ENCODE measurements at regions not wholly inside any gene's neighbourhood (a gene's known extent, or its start where the extent isn't known, plus 50 kb on each side); places are given as distances from the start of the nearest gene placed in this dataset.
A peak's percentile ranks its signal among the peaks of the same experiment; 100 is the strongest.
"Not testable (repeated sequence)": the region's sequence is repeated elsewhere in the genome, so short reads cannot be mapped to it uniquely, and the experiment has no call there.

DNA sequence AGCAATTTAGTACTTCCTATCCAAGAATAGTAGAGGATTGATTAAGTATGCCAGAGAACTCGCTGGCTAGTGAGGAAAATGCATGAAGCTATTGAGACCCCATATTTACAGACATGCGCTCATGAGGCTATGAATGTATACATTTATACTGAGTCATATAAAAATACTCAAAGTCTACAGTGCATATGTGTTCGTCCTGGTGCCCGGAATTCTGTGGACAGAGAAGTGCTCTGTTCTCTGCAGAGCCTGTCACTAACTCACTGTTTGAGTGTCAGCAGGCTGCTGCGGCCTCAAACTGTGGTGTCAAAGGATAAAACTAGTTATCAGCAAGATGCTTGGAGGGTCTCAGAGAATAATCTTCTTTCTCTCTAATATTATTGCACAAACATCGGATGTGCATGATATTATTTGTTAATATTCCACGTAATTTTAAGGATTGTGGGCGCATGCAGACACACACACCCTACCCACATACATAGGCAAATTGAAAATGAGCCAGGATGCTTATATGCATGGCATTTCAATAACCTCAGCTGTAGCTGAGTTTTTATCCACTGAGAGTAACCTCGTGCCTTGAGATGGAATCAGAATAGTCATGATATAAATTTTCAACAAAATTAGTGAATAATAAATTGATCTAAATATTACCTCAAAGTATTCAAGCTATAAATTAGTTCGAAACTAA is 50.0 kb upstream of the TSC22D2 start:
- DNase-seq (ENCODE audit: low read depth): no peak

- no peak for DNase-seq (ENCODE audit: low read depth)
These were observed 51.0 kb upstream of the TSC22D2 start for GRCh38 chr3:150357140-150357539.

- DNase-seq (ENCODE audit: low read depth): no peak
These were observed 52.5 kb upstream of the TSC22D2 start for GRCh38 chr3:150355574-150355973.

DNA sequence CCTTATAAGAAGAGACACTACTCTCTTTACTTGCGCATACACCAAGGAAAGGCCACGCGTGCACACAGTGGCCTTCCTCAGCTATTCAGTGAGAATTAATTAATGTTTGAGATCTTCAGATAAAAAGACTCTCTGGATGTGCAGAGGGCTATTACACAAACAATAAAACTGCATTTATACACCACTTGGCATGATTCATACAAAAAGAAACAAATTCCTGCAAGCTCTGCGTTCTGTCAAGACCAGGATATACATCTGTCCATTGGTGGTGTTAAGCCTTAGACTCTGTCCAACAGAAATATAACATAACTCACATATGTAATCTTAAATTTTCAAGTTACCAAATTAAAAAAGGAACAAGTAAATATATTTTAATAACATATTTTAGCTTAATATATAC is 55.2 kb upstream of the TSC22D2 start:
- DNase-seq (ENCODE audit: low read depth): no peak

- DNase-seq (ENCODE audit: low read depth): no peak
These were observed 56.7 kb upstream of the TSC22D2 start for GRCh38 chr3:150351398-150351797.

DNA sequence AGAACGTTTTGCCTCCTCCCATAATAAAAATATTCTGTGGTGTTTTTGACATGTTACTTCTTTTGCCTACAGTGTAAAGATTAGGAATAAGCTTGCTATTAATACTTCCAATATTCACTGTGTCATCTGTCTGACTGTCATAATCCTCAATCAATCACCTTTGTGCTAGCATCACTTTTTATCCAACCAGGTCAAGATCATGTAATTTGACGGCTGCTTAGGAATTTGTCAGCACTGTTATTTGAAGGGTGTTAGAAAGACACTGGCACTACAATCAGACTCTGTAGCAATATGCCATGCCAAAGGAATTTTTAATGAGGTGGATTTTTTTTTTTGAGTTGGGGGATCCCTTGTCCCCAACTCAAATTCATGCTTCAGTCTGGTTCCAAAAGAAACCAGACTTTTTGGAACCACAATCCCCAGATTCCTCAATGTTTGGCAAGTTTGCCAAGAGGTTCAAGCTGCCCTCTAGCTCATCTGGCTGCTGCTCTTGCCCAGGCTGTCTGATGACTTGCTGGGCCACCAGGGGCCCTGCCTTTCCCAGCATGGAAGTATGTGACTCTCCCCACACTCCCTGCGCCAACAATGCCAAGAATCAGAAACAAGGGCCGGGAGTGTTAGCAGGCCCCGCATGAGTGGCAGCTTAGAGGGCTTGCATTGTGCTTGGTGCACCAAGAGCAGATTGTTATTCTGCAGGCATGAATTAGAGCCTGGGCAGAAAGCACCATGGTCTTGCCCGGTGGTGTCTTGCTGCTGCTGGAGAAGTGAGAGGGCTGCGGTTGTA is 58.6 kb upstream of the TSC22D2 start:
- DNase-seq (ENCODE audit: low read depth): peak; percentile 92

GRCh38 chr3:150348500-150348899 is 59.6 kb upstream of the TSC22D2 start:
- peak; percentile 92 for DNase-seq (ENCODE audit: low read depth)

GRCh38 chr3:150346981-150347863 is 60.9 kb upstream of the TSC22D2 start:
- DNase-seq (ENCODE audit: low read depth): peak; percentile 29

DNA sequence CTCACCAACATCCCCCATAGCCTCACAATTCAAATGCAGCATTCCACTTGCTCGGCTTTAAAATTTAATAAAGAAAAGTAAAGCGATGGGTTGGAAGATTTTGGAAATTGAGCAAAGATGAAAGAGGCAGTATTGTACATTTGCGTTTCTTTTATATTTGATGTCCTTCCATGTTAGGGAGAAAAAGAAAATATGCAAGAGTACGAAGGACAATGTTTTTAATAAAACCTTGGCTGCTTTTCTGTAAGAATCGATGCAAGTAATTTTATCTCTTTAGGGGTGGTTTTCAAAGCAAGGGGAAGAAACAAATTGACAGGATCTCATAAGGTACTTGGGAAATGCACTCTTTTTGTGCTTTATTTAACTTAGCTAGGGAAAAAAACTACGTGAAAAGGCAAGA is 61.8 kb upstream of the TSC22D2 start:
- no peak for DNase-seq (ENCODE audit: low read depth)

DNA sequence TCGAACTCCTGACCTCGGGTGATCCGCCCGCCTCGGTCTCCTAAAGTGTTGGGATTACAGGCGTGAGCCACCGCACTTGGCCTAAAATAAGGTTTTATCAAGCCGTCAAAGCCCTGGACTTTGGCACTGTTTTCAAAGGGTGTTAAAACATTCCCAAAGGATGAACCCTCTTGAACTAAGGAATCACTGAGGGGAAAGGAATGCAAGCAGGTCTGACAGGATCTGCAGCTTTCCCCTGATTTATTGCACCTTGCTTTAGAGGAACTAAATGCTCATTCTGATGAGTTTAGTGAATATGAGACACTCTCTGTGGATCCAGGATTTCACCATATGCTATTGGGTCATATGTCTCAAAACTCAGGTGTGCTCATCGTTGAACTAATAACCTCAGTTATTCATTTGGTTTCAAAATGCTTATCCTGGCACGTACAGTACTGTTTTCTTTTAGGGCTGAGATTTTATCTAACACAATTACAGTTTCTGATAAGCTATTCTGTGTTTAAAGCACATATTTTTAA is 63.0 kb upstream of the TSC22D2 start:
- no peak for DNase-seq (ENCODE audit: low read depth)

DNA sequence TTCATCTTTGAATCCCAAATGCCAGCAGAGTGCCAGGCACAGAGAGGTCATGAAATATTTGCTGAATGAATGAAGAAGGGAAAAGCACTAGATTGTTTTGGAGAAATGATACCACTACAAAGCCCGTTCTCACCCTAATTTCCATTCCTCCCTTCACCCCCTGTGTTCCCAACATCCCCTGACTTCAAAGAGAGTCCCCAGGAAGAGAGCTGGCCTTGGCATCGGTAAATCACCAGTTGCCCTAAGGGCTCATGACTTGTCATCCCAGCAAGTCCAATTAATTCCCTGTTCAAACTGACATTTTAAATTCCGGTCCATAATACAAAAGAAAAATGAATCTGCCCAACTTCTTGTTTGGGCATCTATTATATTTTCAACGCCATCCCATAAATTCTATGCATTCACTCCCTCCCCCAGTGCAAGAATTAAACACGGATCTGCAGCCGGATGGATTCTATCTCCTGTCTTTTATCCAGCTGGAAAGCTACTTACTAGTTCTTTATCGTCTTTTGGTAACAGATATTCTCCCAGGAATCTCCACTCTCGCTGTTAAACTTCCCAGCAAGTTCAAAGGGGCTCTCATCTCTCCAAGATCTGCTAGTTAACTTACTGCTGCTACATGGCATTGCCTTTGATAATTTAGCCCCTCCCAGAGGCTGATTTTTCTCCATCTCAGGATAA is 63.9 kb upstream of the TSC22D2 start:
- DNase-seq (ENCODE audit: low read depth): no peak

DNA sequence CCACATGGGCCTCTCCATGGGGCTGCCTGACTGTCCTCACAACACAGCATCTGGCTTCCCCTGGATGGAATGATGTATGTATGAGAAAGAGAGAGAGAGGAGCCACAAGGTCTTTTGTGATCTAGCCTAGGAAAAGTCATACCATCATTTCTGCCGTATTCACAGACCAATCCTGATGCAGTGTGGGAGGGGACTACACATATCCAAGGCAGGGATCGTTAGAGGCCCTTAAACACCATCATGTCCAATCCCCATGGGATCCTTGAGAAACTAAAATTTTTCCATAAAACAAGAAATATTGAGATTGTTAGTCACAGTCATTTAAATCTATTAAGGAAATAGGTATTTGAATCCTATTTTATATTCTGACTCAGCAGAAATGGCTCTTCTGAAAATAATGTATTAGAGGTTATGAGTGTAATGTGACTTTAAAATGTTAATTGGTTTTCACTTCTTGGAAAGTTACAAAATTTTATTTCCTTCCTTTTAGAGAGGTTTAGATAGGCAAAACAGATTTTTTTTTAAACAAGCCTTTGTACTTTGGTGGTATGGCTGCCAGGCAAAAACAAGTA is 65.1 kb upstream of the TSC22D2 start:
- no peak for DNase-seq (ENCODE audit: low read depth)

DNA sequence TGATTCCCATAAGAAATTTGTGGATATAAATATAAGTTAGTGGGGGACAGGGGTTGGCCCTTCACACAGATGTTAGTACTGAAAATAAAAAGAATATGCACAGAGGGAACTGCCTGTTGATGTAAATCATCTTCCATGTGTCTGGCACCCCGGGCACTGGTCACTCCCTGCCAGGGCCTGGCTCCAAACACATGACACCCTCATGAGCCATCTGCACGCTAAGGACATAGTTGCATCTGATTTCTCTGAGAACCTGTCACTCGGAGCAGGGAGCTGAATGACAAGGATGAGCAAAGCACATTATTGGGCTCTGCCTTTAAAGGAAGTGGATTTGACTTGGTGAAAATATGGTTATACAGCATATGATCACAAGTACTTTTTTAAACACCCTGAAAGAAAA is 66.2 kb upstream of the TSC22D2 start:
- peak; percentile 83 for DNase-seq (ENCODE audit: low read depth)

GRCh38 chr3:150336363-150336762 is 71.7 kb upstream of the TSC22D2 start:
- DNase-seq (ENCODE audit: low read depth): not testable (repeated sequence)

- DNase-seq (ENCODE audit: low read depth): no peak
These were observed 72.5 kb upstream of the TSC22D2 start for GRCh38 chr3:150335631-150336030.

GRCh38 chr3:150334974-150335373 is 73.1 kb upstream of the TSC22D2 start:
- no peak for DNase-seq (ENCODE audit: low read depth)

DNA sequence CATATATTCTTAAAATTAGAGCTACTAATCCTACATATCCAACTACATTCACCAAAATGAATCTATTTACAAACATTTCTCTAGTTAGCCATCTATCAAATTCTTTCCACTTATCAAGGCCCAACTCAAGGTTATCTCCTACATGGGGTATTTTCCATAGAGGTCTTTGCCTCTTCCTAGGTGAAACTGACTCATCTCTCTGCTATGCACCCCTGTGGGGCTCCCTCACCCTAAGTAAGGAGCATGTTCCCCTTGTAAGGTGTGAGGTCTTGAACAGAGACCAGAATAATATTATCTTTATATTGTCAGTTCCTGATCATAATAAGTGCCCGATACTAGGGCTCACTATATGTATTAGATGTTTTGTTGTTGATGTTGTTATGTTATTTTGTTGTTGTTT is 74.6 kb upstream of the TSC22D2 start:
- no peak for DNase-seq (ENCODE audit: low read depth)

DNA sequence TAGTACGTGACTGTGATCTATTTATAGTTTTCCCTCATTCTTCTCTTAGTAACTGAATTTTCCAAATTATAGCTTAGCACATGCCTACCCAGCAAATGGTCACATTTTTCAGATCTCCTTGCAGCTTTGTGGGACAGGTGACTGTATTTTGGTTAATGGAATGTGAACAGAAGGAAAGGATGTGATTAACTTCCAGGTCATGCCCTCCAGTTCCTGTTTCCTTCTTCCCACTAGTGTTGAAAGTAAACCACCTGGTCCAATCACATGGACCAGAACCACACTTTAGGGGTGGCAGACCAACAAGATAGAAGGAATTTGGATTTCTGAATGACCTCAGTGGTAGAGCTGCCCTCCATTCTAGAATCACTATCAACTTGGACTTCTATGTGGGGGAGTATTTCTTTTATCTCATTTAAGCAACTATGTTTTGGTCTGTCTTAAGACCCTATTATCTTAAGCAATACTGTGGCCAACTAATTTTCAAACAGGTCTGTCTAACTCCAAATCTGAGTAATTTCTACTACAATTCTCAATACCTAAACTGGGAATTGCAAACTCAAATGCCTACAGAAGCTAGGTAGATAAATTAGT is 76.0 kb upstream of the TSC22D2 start:
- no peak for DNase-seq (ENCODE audit: low read depth)

DNA sequence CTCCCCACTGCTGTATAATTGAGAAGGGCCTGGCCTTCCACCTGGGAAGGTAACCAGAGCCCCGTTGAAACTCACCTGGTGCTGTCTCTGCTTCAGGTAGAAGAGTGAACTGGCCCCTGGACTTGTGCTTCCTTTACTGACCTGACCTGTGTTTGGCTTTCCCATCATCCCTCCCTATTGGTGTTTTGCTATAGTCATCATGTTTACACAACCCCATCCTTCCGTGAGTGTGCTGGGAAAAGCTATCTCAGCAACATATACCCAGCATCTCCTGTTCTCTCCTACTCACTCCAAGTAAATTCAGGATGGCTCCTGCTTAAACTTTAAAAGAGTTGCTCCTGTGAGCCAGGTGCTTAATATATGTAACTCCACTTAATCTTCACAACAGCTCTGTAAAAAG is 77.2 kb upstream of the TSC22D2 start:
- no peak for DNase-seq (ENCODE audit: low read depth)

DNA sequence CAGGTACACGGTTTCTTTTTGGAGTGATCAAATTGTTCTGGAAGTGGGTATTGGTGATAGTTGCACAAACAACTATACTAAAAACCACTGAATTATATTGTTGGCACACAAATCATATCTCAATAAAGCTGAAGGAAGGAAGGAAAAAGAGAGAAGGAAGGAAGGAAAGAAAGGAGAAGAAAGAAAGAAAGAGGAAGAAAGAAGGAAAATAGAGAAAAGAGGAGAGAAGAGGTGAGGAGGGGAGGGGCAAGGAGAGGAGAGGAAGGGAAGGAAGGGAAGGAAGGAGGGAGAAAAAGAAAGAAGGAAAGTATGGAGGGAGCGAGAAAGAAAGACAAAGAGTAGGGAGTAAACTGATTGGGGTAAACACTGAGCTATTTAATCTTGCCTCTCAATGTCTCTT is 77.9 kb upstream of the TSC22D2 start:
- no peak for DNase-seq (ENCODE audit: low read depth)

Measured in myocyte (in vitro differentiated cells).